ENCODE measurements at regions not wholly inside any gene's neighbourhood (a gene's known extent, or its start where the extent isn't known, plus 50 kb on each side); places are given as distances from the start of the nearest gene placed in this dataset.

DNA sequence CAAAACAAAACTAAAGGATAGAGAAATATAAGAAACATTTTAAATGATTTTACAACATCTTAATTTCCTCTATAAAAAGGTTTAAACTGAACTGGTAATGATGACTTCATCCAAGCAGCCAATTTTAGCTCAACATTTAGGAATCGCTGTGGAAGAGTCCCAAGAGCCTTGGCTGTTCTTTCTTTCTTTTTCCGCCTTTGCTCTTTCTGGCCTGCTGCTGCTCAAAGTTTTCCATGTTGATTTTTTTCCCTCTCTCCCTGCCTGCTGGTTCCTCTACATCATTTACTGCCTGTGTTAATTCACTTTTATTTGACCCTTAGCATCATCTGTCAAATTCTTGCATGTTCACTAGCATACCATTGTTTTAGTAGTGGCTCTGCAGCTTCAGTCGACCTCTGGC lies 146.9 kb downstream of the EVX1 start:
- H3K27ac ChIP-seq (ENCODE audit: low read depth in 1 of 2, low read length in 2 of 2): no peak overlapping the region

DNA sequence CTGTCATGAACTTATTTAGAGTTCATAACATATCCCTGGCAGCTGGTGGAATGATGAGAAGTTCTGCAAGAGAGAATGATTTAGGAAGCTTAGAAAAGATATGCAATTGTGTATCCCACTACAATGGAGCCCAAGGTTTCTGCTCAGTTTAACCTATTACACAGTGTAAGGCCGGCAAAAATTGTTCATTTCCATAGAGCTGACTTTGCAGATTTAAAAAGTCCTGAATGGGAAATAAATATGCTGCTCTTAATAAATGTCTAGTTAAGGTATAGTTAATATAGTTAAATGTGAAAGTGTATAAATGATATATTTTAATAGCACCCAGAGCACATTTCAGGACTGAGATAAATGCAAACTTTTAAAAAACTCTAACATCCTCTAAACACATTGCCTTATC lies 149.9 kb downstream of the EVX1 start:
- no peak overlapping the region for H3K27ac Mint-ChIP-seq
- H3K4me1 ChIP-seq (ENCODE audit: insufficient read depth, low read length): no peaks in the 10 kb centered on the region
- ChIA-PET CTCF (no interaction called here), POLR2A (no interaction called here)
- H3K4me1 Mint-ChIP-seq (ENCODE audit: low read depth): no peaks in the 10 kb centered on the region
- H3K36me3 ChIP-seq (ENCODE audit: insufficient read depth, low read length): no peaks in the 10 kb centered on the region
- peaks cover 45% of the 10 kb centered on the region for H3K27me3 Mint-ChIP-seq
- H3K4me3 ChIP-seq (ENCODE audit: low read length): no peak overlapping the region
- no peaks in the 10 kb centered on the region for H3K27me3 ChIP-seq (ENCODE audit: control insufficient read depth in 1 of 2, insufficient read depth in 2 of 2, low read length in 2 of 2)
- H3K9me3 ChIP-seq (ENCODE audit: control insufficient read depth in 1 of 2, insufficient read depth in 1 of 2, low read length in 2 of 2): peaks cover 0 to 7% of the 10 kb centered on the region in 2 experiments
- H3K27ac ChIP-seq (ENCODE audit: low read depth in 1 of 2, low read length in 2 of 2): no peak overlapping the region
- TF ChIP-seq, protein P1, sequence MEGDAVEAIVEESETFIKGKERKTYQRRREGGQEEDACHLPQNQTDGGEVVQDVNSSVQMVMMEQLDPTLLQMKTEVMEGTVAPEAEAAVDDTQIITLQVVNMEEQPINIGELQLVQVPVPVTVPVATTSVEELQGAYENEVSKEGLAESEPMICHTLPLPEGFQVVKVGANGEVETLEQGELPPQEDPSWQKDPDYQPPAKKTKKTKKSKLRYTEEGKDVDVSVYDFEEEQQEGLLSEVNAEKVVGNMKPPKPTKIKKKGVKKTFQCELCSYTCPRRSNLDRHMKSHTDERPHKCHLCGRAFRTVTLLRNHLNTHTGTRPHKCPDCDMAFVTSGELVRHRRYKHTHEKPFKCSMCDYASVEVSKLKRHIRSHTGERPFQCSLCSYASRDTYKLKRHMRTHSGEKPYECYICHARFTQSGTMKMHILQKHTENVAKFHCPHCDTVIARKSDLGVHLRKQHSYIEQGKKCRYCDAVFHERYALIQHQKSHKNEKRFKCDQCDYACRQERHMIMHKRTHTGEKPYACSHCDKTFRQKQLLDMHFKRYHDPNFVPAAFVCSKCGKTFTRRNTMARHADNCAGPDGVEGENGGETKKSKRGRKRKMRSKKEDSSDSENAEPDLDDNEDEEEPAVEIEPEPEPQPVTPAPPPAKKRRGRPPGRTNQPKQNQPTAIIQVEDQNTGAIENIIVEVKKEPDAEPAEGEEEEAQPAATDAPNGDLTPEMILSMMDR (IDR thresholded peaks at IDR 0.05): no peak
- intact Hi-C loops (cut with DNase I, micrococcal nuclease): no loop called here
- H3K4me3 Mint-ChIP-seq: no peak overlapping the region
- H3K9me3 Mint-ChIP-seq: no peaks in the 10 kb centered on the region
- H3K36me3 Mint-ChIP-seq (ENCODE audit: low read depth): no peaks in the 10 kb centered on the region
- DNase-seq (no peak), ATAC-seq (ENCODE audit: poor library complexity) (no peak)

More for the DNA sequence above, 146.9 kb downstream of the EVX1 start:
- ChIA-PET POLR2A (no interaction called here), CTCF (no interaction called here)
- intact Hi-C loops (cut with DNase I, micrococcal nuclease): no loop called here
- no peak for ATAC-seq (ENCODE audit: poor library complexity)
- no peaks in the 10 kb centered on the region for H3K4me1 Mint-ChIP-seq (ENCODE audit: low read depth)
- Histone ChIP-seq H3K36me3 (ENCODE audit: insufficient read depth, low read length) (no peaks in the 10 kb centered on the region), H3K4me1 (ENCODE audit: insufficient read depth, low read length) (no peaks in the 10 kb centered on the region), H3K27me3 (ENCODE audit: control insufficient read depth in 1 of 2, insufficient read depth in 2 of 2, low read length in 2 of 2) (no peaks in the 10 kb centered on the region), H3K4me3 (ENCODE audit: low read length) (no peak overlapping the region), H3K9me3 (ENCODE audit: control insufficient read depth in 1 of 2, insufficient read depth in 1 of 2, low read length in 2 of 2) (peaks cover 0 to 7% of the 10 kb centered on the region in 2 experiments)
- DNase-seq: no peak
- H3K36me3 Mint-ChIP-seq (ENCODE audit: low read depth): no peaks in the 10 kb centered on the region
- no peak overlapping the region for H3K27ac Mint-ChIP-seq
- H3K9me3 Mint-ChIP-seq: no peaks in the 10 kb centered on the region
- H3K27me3 Mint-ChIP-seq: peaks cover 50% of the 10 kb centered on the region
- TF ChIP-seq, protein P1 (IDR thresholded peaks at IDR 0.05): no peak
- H3K4me3 Mint-ChIP-seq: no peak overlapping the region

DNA sequence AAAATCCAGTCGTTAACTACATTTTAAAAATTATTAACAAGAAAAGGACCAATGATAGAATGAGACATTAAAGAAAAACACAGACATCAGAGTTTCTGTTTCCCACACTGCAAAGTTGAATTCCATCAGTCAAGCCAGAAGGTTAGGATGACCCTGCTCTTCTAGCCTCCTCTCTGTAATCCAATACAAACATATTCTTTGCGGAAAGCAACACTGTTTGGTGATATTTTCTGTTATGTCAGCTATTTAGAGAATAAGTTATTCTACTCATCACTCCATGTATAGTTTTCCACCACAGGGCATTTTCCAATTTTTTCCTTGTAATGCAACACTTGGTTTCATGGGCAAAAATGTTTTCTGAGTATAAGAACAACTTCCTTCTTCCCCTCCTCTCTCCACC lies 152.3 kb downstream of the EVX1 start:
- Histone ChIP-seq H3K36me3 (ENCODE audit: insufficient read depth, low read length) (no peaks in the 10 kb centered on the region), H3K9me3 (ENCODE audit: control insufficient read depth in 1 of 2, insufficient read depth in 1 of 2, low read length in 2 of 2) (peaks cover 0 to 4% of the 10 kb centered on the region in 2 experiments), H3K27ac (ENCODE audit: low read depth in 1 of 2, low read length in 2 of 2) (no peak overlapping the region), H3K4me3 (ENCODE audit: low read length) (no peak overlapping the region), H3K4me1 (ENCODE audit: insufficient read depth, low read length) (no peaks in the 10 kb centered on the region), H3K27me3 (ENCODE audit: control insufficient read depth in 1 of 2, insufficient read depth in 2 of 2, low read length in 2 of 2) (no peaks in the 10 kb centered on the region)
- Mint-ChIP-seq H3K27ac (no peak overlapping the region), H3K27me3 (peaks cover 25% of the 10 kb centered on the region), H3K9me3 (no peaks in the 10 kb centered on the region), H3K4me1 (ENCODE audit: low read depth) (no peaks in the 10 kb centered on the region), H3K4me3 (no peak overlapping the region), H3K36me3 (ENCODE audit: low read depth) (no peaks in the 10 kb centered on the region)
- POLR2A ChIA-PET: no interaction called here
- intact Hi-C loops (cut with DNase I, micrococcal nuclease): no loop called here
- no peak for DNase-seq
- CTCF ChIA-PET: no interaction called here
- no peak for ATAC-seq (ENCODE audit: poor library complexity)
- TF ChIP-seq, protein P1 (IDR thresholded peaks at IDR 0.05): no peak
